ENCODE measurements at regions not wholly inside any gene's neighbourhood (a gene's known extent, or its start where the extent isn't known, plus 50 kb on each side); places are given as distances from the start of the nearest gene placed in this dataset.

DNA sequence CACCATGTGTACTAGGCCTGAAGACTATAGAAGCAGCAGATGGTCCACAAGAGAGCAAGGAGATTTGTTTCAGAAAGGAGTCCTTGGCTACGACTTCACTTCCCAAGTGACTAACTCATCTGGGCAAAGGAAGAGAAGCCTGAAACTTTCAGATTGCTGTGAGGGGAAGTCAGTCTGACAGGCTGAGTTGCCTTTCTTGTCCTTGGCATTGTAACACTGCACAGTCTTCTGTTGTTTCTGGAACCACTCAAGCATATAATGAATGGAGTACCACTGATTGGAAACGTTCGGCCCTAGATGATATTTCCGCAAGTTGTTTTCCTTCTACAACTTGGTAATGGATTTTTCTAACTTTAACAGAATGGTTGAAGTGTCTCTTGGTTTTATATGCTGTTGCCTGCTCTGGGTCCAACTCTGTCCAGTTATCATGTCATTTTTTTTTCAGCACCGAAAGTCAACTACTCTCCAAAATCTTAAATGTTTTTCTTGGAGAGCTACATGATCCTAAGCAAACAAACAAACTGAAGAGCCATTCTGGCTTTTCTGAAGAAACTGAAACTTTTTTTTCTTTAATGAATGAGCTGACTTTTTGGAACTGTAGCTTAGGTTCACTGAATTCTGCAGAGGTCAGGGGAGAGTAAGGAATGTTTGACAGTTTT is 685.7 kb downstream of the MECOM start:
- no peaks in the 10 kb centered on the region for H3K27me3 ChIP-seq (ENCODE audit: control insufficient read depth, insufficient read depth, low read length)
- no peaks in the 10 kb centered on the region for H3K9me3 ChIP-seq (ENCODE audit: control insufficient read depth, insufficient read depth, low read length)
- no peaks in the 10 kb centered on the region for H3K36me3 ChIP-seq (ENCODE audit: control insufficient read depth, insufficient read depth, low read length)
- no CpG with 5 or more reads among the region's 5 CpGs for WGBS (ENCODE audit: insufficient coverage, insufficient read length)
- H3K27ac ChIP-seq (ENCODE audit: low read length), result no peak overlapping the region
- H3K4me1 ChIP-seq (ENCODE audit: control insufficient read depth, insufficient read depth, low read length), result no peaks in the 10 kb centered on the region
- no peak for DNase-seq (ENCODE audit: low read depth, low spot score)
- no peak overlapping the region for H3K4me3 ChIP-seq (ENCODE audit: low read length)

DNA sequence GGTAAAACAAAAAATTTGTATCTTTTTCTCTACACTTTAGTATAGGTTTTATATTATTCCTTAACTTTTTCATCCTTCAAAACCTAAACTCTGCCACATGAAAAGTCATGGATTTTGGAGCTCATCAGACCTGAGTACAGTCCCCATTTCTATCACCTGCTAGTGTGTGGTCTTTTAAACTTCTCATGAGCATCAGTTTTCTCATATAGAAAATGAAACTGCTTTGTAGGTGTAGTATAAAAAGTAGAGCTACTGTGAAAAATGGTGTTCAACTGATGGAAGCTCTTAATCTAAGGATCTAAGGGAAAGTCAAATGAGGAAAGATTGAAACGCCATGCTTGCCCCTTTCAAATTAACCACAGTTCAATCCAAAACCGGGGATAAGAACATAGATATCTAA is 686.5 kb downstream of the MECOM start:
- Histone ChIP-seq H3K36me3 (ENCODE audit: control insufficient read depth, insufficient read depth, low read length) (no peaks in the 10 kb centered on the region), H3K27me3 (ENCODE audit: control insufficient read depth, insufficient read depth, low read length) (no peaks in the 10 kb centered on the region), H3K9me3 (ENCODE audit: control insufficient read depth, insufficient read depth, low read length) (no peaks in the 10 kb centered on the region), H3K27ac (ENCODE audit: low read length) (no peak overlapping the region), H3K4me1 (ENCODE audit: control insufficient read depth, insufficient read depth, low read length) (no peaks in the 10 kb centered on the region), H3K4me3 (ENCODE audit: low read length) (no peak overlapping the region)
- no CpG with 5 or more reads among the region's 2 CpGs for WGBS (ENCODE audit: insufficient coverage, insufficient read length)
- DNase-seq (ENCODE audit: low read depth, low spot score), result no peak

DNA sequence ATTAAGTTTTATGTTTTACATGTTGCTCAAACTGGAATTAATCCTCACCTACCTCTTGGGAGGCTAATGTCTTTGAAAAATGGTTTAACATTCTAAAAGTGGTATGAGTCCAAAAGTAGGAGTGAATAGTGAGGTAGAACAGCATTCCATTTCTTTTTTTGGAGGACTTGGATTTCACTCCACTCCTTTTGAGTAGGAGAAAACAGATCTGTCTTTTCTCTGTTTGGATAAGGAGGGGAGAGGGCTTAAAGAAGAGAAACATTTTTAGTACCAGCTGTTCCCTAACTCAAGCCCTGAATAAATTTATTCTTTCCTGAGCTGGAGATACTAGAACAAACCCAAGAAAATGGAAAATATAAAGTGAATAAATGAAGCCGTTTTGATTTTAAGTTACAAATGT is 687.9 kb downstream of the MECOM start:
- no CpG with 5 or more reads among the region's 1 CpG for WGBS (ENCODE audit: insufficient coverage, insufficient read length)
- DNase-seq (ENCODE audit: low read depth, low spot score), result no peak
- H3K4me1 ChIP-seq (ENCODE audit: control insufficient read depth, insufficient read depth, low read length), result no peaks in the 10 kb centered on the region
- H3K4me3 ChIP-seq (ENCODE audit: low read length), result no peak overlapping the region
- no peaks in the 10 kb centered on the region for H3K36me3 ChIP-seq (ENCODE audit: control insufficient read depth, insufficient read depth, low read length)
- no peaks in the 10 kb centered on the region for H3K9me3 ChIP-seq (ENCODE audit: control insufficient read depth, insufficient read depth, low read length)
- no peak overlapping the region for H3K27ac ChIP-seq (ENCODE audit: low read length)
- H3K27me3 ChIP-seq (ENCODE audit: control insufficient read depth, insufficient read depth, low read length), result no peaks in the 10 kb centered on the region

DNA sequence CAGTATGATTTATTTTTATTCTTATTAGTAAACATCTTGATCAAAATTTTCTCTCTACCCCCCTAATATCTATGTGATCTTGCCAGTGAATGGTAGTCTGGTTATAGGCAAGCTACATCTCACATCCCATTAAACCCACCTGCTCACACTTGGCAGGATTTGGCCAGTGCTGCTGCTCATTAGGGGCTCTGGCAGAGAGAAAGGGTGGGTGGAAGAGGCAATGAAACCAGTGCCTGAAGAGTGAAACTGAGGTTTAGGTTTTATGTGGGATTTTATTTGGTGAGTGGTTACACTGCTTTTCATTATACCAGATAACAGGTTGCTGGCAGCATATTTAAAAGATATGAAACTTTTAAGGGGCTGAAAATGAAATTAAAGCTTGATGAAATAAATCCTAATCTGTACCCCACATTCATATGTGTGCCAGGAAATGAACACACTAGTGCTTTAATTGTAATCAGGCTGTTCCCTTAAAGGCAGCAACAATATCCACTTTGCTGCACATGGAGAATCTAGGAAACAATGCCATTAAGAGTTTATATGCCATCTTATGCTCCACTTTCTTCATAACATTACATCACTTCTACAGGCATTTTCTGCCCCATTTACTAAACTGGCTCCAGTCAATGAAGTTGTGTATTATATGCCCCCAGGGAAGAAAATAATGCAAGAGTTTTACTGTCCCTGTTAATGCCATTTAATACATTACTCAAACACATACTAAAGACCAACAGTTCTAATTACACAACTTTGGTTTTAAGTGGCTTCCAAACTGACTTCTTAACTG is 688.7 kb downstream of the MECOM start:
- DNase-seq (ENCODE audit: low read depth, low spot score), result no peak
- no peak overlapping the region for H3K27ac ChIP-seq (ENCODE audit: low read length)
- H3K4me3 ChIP-seq (ENCODE audit: low read length), result no peak overlapping the region
- no peaks in the 10 kb centered on the region for H3K36me3 ChIP-seq (ENCODE audit: control insufficient read depth, insufficient read depth, low read length)
- H3K4me1 ChIP-seq (ENCODE audit: control insufficient read depth, insufficient read depth, low read length), result no peaks in the 10 kb centered on the region
- no peaks in the 10 kb centered on the region for H3K9me3 ChIP-seq (ENCODE audit: control insufficient read depth, insufficient read depth, low read length)
- H3K27me3 ChIP-seq (ENCODE audit: control insufficient read depth, insufficient read depth, low read length), result no peaks in the 10 kb centered on the region

DNA sequence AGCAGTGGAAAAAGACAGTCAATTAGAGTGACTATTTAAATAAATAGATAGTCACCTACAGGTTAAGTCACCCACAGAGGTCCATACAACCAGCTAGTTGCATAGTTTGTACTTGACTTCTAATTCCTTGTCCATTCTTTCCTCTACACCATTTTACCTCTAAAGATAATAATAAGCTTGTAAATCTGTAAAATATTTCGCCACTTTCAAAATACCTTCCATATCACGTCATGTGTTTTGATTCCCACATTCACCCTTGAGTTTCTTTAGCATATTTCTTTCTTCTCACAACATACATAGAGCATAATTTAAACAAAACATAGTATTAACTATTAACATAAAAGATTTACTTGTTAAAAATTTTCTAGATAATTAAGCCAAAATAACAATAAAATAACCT is 689.6 kb downstream of the MECOM start:
- no peaks in the 10 kb centered on the region for H3K9me3 ChIP-seq (ENCODE audit: control insufficient read depth, insufficient read depth, low read length)
- H3K36me3 ChIP-seq (ENCODE audit: control insufficient read depth, insufficient read depth, low read length), result no peaks in the 10 kb centered on the region
- H3K27ac ChIP-seq (ENCODE audit: low read length), result no peak overlapping the region
- whole genome bisulfite sequencing (ENCODE audit: insufficient coverage, insufficient read length), result 100% methylated on average over 2 of the region's 2 CpGs
- H3K4me3 ChIP-seq (ENCODE audit: low read length), result no peak overlapping the region
- no peaks in the 10 kb centered on the region for H3K4me1 ChIP-seq (ENCODE audit: control insufficient read depth, insufficient read depth, low read length)
- no peaks in the 10 kb centered on the region for H3K27me3 ChIP-seq (ENCODE audit: control insufficient read depth, insufficient read depth, low read length)
- DNase-seq (ENCODE audit: low read depth, low spot score), result no peak

DNA sequence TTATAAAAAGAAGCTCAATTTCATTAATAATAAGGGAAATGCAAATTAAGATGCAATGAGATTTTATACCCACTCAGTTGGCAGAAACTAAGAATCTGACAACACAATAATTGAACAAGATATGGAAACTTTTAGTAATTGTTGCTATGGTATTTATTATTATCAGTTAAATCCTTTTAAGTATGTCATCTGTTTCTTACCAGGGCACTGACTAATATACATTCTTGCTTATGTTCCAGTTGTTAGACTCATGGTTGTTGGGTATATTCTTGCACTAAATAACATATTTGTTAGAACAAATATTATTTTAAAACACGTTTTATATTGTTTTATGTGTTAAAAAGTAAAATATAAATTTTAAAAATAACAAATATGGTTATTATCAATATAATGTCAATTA is 690.3 kb downstream of the MECOM start:
- 100% methylated on average over 1 of the region's 1 CpG for WGBS (ENCODE audit: insufficient coverage, insufficient read length)
- Histone ChIP-seq H3K4me3 (ENCODE audit: low read length) (no peak overlapping the region), H3K4me1 (ENCODE audit: control insufficient read depth, insufficient read depth, low read length) (no peaks in the 10 kb centered on the region), H3K27me3 (ENCODE audit: control insufficient read depth, insufficient read depth, low read length) (no peaks in the 10 kb centered on the region), H3K9me3 (ENCODE audit: control insufficient read depth, insufficient read depth, low read length) (no peaks in the 10 kb centered on the region), H3K27ac (ENCODE audit: low read length) (no peak overlapping the region), H3K36me3 (ENCODE audit: control insufficient read depth, insufficient read depth, low read length) (no peaks in the 10 kb centered on the region)
- no peak for DNase-seq (ENCODE audit: low read depth, low spot score)

DNA sequence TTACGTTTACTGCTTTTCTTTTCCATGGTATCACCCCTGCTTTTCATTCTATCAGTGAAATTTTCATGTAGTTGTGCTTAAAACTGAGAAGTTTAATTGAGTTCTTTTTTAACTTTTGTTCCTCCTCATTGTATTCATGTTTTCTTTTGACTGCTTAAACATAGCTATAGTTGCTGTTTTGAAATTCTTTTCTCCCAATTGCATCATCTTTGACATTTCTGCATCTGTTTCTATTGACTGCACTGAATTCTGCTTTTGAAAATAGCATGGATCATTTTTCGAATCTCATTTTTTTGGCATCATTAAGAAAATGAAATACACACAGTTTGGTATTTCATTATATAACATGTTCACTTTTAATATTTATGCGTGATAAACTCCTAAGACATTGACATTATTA is 694.9 kb downstream of the MECOM start:
- H3K4me3 ChIP-seq (ENCODE audit: low read length), result no peak overlapping the region
- WGBS (ENCODE audit: insufficient coverage, insufficient read length), result no CpG with 5 or more reads among the region's 3 CpGs
- H3K36me3 ChIP-seq (ENCODE audit: control insufficient read depth, insufficient read depth, low read length), result no peaks in the 10 kb centered on the region
- H3K4me1 ChIP-seq (ENCODE audit: control insufficient read depth, insufficient read depth, low read length), result no peaks in the 10 kb centered on the region
- DNase-seq (ENCODE audit: low read depth, low spot score), result no peak
- H3K27ac ChIP-seq (ENCODE audit: low read length), result no peak overlapping the region
- no peaks in the 10 kb centered on the region for H3K27me3 ChIP-seq (ENCODE audit: control insufficient read depth, insufficient read depth, low read length)
- no peaks in the 10 kb centered on the region for H3K9me3 ChIP-seq (ENCODE audit: control insufficient read depth, insufficient read depth, low read length)

DNA sequence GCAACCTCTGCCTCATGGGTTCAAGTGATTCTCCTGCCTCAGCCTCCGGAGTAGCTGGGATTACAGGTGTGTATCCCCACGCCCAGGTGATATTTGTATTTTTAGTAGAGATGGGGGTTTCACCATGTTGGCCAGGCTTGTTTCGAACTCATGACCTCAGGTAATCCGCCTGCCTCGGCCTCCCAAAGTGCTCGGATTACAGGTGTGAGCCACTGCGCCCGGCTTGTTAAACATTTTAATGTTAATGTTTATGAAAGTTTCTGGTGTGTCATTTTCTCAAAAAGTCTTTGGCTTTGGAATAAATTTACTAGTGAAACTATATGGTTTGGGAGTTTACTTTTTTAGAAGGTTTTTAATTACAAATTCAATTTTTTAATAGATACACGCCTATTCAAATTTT is 698.8 kb downstream of the MECOM start:
- no peak overlapping the region for H3K4me3 ChIP-seq (ENCODE audit: low read length)
- no peaks in the 10 kb centered on the region for H3K9me3 ChIP-seq (ENCODE audit: control insufficient read depth, insufficient read depth, low read length)
- no peaks in the 10 kb centered on the region for H3K4me1 ChIP-seq (ENCODE audit: control insufficient read depth, insufficient read depth, low read length)
- no CpG with 5 or more reads among the region's 9 CpGs for WGBS (ENCODE audit: insufficient coverage, insufficient read length)
- H3K36me3 ChIP-seq (ENCODE audit: control insufficient read depth, insufficient read depth, low read length), result no peaks in the 10 kb centered on the region
- DNase-seq (ENCODE audit: low read depth, low spot score), result no peak
- no peaks in the 10 kb centered on the region for H3K27me3 ChIP-seq (ENCODE audit: control insufficient read depth, insufficient read depth, low read length)
- no peak overlapping the region for H3K27ac ChIP-seq (ENCODE audit: low read length)

DNA sequence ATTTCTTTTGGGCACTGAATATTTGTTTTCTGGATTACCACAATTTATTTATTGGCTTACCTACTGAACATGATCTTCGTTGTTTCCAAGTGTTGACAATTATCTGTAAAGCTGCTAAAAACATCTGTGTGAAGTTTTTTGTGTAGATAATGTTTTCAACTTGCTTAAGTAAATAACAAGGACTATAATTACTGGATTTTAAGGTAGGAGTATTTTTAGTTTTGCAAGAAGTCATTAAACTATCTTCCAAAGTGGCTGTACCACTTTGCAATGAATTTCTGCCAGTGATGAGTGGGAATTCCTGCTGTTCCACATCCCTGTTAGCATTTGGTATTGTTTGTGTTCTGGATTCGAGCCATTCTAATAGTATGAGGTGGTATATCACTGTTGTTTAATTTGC is 702.2 kb downstream of the MECOM start:
- no peak for DNase-seq (ENCODE audit: low read depth, low spot score)
- H3K4me3 ChIP-seq (ENCODE audit: low read length), result no peak overlapping the region
- no CpG with 5 or more reads among the region's 2 CpGs for WGBS (ENCODE audit: insufficient coverage, insufficient read length)

DNA sequence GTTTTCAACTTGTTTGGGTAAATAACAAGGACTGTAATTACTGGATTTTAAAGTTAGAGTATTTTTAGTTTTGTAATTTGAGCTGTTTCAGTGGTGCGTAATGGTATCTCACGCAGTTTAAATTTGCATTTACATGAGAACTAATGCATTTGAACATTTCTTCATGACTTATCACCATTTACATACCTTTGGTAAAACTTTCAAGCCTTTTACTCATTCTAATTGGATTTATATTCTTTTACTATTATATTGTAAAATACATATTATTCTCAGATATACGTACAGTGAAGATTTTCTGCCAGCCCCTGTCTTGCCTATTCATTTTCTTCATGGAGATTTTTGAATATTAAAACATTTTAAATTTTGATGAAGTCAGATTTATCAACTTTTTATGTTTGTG is 703.8 kb downstream of the MECOM start:
- no CpG with 5 or more reads among the region's 3 CpGs for WGBS (ENCODE audit: insufficient coverage, insufficient read length)
- H3K4me1 ChIP-seq (ENCODE audit: control insufficient read depth, insufficient read depth, low read length), result no peaks in the 10 kb centered on the region
- no peaks in the 10 kb centered on the region for H3K27me3 ChIP-seq (ENCODE audit: control insufficient read depth, insufficient read depth, low read length)
- no peak overlapping the region for H3K27ac ChIP-seq (ENCODE audit: low read length)
- no peaks in the 10 kb centered on the region for H3K9me3 ChIP-seq (ENCODE audit: control insufficient read depth, insufficient read depth, low read length)
- H3K36me3 ChIP-seq (ENCODE audit: control insufficient read depth, insufficient read depth, low read length), result no peaks in the 10 kb centered on the region
- no peak for DNase-seq (ENCODE audit: low read depth, low spot score)
- no peak overlapping the region for H3K4me3 ChIP-seq (ENCODE audit: low read length)

More for the DNA sequence above, 702.2 kb downstream of the MECOM start:
- H3K36me3 ChIP-seq (ENCODE audit: control insufficient read depth, insufficient read depth, low read length), result no peaks in the 10 kb centered on the region
- no peaks in the 10 kb centered on the region for H3K27me3 ChIP-seq (ENCODE audit: control insufficient read depth, insufficient read depth, low read length)
- no peaks in the 10 kb centered on the region for H3K4me1 ChIP-seq (ENCODE audit: control insufficient read depth, insufficient read depth, low read length)
- H3K9me3 ChIP-seq (ENCODE audit: control insufficient read depth, insufficient read depth, low read length), result no peaks in the 10 kb centered on the region
- H3K27ac ChIP-seq (ENCODE audit: low read length), result no peak overlapping the region

DNA sequence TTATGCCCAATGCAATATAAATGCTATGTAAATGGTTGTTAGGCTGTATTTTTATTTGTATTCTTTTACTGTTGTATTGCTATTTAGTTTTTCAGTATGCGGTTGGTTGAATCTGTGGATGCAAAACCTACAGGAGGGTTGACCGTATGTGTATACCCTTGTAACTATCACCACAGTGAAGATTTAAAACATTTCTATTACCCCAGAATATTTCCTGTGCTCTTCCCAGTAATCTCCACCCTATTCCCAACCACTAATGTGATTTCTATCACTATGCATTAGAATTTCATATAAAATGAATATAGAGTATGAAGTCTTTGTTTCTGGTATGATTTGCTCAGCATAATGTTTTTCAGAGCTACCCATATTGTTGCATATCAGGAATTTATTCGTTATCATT is 705.0 kb downstream of the MECOM start:
- no peak for DNase-seq (ENCODE audit: low read depth, low spot score)
- Histone ChIP-seq H3K36me3 (ENCODE audit: control insufficient read depth, insufficient read depth, low read length) (no peaks in the 10 kb centered on the region), H3K27me3 (ENCODE audit: control insufficient read depth, insufficient read depth, low read length) (no peaks in the 10 kb centered on the region), H3K4me1 (ENCODE audit: control insufficient read depth, insufficient read depth, low read length) (no peaks in the 10 kb centered on the region), H3K4me3 (ENCODE audit: low read length) (no peak overlapping the region), H3K27ac (ENCODE audit: low read length) (no peak overlapping the region), H3K9me3 (ENCODE audit: control insufficient read depth, insufficient read depth, low read length) (no peaks in the 10 kb centered on the region)
- whole genome bisulfite sequencing (ENCODE audit: insufficient coverage, insufficient read length), result no CpG with 5 or more reads among the region's 3 CpGs

All from iPS DF 6.9 (cell line).